Ishikawa (cell line): ENCODE measurements at regions not wholly inside any gene's neighbourhood (a gene's known extent, or its start where the extent isn't known, plus 50 kb on each side); places are given as distances from the start of the nearest gene placed in this dataset.

Source experiments
- CREB1 ChIP-seq: IDR thresholded peaks from 2 replicates; pipeline ENCODE4 v1.6.1; 2012; ENCODE audit warnings: low read depth
- EGR1 ChIP-seq: IDR thresholded peaks from 2 replicates; pipeline ENCODE4 v1.6.1; 2012
- EP300 ChIP-seq: IDR thresholded peaks from 2 replicates; pipeline ENCODE4 v1.6.1; 2012; ENCODE audit warnings: borderline replicate concordance
- FOXM1 ChIP-seq: IDR thresholded peaks from 2 replicates; pipeline ENCODE4 v1.6.1; 2012; ENCODE audit warnings: low read depth, borderline replicate concordance
- NFIC ChIP-seq: IDR thresholded peaks from 2 replicates; pipeline ENCODE4 v1.6.1; 2012
- RAD21 ChIP-seq: IDR thresholded peaks from 2 replicates; pipeline ENCODE4 v1.6.1; 2012; ENCODE audit warnings: low read depth
- TAF1 ChIP-seq: IDR thresholded peaks from 2 replicates; pipeline ENCODE4 v1.6.1; 2012; ENCODE audit warnings: low read depth, mild to moderate bottlenecking
- TCF12 ChIP-seq: IDR thresholded peaks from 2 replicates; pipeline ENCODE4 v1.6.1; 2012; ENCODE audit warnings: low read depth
- TEAD4 ChIP-seq: IDR thresholded peaks from 2 replicates; pipeline ENCODE4 v1.6.1; 2012
- YY1 ChIP-seq: IDR thresholded peaks from 2 replicates; pipeline ENCODE4 v1.6.1; 2012; ENCODE audit warnings: low read depth
- ZBTB7A ChIP-seq: IDR thresholded peaks from 2 replicates; pipeline ENCODE4 v1.6.1; 2012; ENCODE audit warnings: low read depth
- TF ChIP-seq, protein P1 (sequence below): IDR thresholded peaks from 2 replicates; pipeline ENCODE4 v1.6.1; 2012; ENCODE audit warnings: low read depth, mild to moderate bottlenecking
- TF ChIP-seq, protein P2 (sequence below): IDR thresholded peaks from 2 replicates; pipeline ENCODE4 v1.6.1; 2012

DNA sequence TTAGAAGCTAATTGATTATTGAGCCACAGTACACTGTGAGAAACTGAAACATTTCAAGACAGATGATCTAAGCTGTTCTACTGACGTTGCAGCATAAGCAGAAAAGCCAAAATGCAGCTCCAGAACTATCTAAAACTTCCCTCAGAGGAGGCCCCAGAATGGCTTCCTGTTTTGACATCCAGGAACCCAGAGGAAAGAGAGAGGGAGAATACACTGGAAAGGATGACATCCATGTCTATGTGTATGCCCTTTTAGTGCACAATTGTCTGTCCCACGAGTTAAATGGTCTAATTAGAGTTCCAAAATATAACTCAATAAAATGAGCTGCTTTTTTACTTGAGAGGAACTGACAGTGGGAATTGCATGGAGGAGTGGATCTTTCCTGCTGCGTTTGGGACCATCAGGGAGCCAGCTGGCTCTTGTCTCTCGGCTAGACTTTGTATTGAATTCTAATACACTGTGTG, 688.1 kb downstream of the ZNF385D start:
- TF ChIP-seq EP300 (no peak), YY1 (no peak), CREB1 (no peak), RAD21 (no peak), TAF1 (no peak), FOXM1 (no peak), ZBTB7A (no peak), EGR1 (no peak), TCF12 (no peak), NFIC (no peak), TEAD4 (no peak)
- TF ChIP-seq, protein P1, sequence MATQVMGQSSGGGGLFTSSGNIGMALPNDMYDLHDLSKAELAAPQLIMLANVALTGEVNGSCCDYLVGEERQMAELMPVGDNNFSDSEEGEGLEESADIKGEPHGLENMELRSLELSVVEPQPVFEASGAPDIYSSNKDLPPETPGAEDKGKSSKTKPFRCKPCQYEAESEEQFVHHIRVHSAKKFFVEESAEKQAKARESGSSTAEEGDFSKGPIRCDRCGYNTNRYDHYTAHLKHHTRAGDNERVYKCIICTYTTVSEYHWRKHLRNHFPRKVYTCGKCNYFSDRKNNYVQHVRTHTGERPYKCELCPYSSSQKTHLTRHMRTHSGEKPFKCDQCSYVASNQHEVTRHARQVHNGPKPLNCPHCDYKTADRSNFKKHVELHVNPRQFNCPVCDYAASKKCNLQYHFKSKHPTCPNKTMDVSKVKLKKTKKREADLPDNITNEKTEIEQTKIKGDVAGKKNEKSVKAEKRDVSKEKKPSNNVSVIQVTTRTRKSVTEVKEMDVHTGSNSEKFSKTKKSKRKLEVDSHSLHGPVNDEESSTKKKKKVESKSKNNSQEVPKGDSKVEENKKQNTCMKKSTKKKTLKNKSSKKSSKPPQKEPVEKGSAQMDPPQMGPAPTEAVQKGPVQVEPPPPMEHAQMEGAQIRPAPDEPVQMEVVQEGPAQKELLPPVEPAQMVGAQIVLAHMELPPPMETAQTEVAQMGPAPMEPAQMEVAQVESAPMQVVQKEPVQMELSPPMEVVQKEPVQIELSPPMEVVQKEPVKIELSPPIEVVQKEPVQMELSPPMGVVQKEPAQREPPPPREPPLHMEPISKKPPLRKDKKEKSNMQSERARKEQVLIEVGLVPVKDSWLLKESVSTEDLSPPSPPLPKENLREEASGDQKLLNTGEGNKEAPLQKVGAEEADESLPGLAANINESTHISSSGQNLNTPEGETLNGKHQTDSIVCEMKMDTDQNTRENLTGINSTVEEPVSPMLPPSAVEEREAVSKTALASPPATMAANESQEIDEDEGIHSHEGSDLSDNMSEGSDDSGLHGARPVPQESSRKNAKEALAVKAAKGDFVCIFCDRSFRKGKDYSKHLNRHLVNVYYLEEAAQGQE = no peak
- TF ChIP-seq, protein P2, sequence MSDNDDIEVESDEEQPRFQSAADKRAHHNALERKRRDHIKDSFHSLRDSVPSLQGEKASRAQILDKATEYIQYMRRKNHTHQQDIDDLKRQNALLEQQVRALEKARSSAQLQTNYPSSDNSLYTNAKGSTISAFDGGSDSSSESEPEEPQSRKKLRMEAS = no peak
